Forelimb muscle (tissue), 1 donor: ENCODE measurements at regions not wholly inside any gene's neighbourhood (a gene's known extent, or its start where the extent isn't known, plus 50 kb on each side); places are given as distances from the start of the nearest gene placed in this dataset.

Experiments
- DNase-seq: peaks from one replicate; pipeline ENCODE4 v3.0.0-alpha.2; 2013; ENCODE audit warnings: low read depth

- DNase-seq: no peak
Measured at GRCh38 chr1:212189352-212189738, 95.9 kb upstream of the PPP2R5A start.

- DNase-seq: no peak
Measured at GRCh38 chr1:212190169-212190568, 95.0 kb upstream of the PPP2R5A start.

GRCh38 chr1:212192261-212192998 lies 92.8 kb upstream of the PPP2R5A start:
- no peak for DNase-seq

DNA sequence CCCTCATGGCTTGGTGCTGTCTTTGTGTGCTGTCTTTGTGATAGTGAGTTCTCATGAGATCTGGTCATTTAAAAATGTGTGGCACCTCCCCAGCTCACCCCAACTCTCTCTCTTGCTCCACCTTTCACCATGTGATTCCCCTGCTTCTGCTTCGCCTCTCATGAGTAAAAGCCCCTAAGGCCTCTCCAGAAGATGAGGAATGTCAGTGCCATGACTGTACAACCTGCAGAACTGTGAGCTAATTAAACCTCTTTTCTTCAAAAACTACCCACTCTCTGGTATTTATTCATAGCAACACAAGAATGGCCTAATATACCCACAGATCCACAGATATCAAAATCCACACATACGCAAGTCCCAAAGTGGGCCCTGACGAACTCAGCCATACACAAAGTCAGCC lies 88.9 kb upstream of the PPP2R5A start:
- DNase-seq: no peak

DNA sequence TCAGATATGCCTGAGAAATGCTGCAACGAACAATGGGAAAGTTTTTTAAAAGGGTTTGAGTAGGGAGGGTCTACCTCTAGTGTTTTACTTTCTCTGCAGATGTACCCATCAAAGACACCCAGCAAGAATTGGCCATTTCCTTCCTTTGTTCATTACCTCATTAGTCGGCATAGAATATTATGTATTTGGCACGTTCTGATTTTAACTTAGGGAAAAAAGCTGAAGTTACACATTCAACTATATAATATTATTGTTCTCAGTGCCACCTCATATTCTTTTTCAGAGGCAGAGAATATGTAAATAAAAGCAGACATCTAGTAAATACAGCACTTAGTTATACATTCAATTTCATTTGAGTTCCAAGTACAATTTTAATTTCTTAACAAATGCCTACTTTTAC lies 83.7 kb upstream of the PPP2R5A start:
- no peak for DNase-seq

DNA sequence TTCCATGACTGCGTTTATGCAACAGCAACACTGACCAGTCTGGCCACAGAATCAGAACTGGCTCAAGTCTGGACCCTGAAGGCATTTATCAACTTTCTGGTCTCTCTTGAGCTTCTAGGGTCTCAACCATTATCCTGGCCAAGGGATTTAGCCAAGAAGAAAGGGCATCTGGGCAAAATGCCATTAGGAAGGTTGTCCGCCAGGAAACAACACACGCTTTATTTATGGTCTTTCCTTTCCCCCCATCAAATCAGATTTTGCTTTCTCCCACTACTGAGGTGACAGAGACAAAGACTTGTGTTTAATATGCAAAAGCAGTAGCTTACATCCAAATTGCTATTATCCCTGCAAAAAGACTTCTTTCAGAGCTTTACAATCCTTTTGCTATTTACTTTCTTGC lies 81.6 kb upstream of the PPP2R5A start:
- no peak for DNase-seq

GRCh38 chr1:212205006-212205405 lies 80.2 kb upstream of the PPP2R5A start:
- no peak for DNase-seq

DNA sequence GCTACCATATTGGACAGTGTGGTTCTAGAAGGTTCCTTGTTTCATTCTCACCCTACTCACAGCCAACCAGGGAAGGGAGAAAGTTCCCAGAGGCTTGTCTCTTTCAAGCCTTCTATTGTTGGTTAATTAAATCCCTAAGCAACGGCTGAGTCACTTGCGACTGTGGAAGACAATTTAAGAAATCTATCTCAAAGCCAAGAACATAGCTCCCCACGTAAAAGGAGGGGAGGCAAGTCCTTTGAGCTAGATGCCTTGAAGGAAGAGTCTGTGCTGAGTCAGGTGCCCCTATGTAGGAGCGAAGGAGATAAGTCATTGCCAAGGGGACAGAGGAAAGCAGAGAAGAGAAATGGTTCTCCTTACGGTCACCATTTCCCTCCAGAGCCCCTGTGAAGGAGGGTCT lies 79.4 kb upstream of the PPP2R5A start:
- DNase-seq: no peak

DNA sequence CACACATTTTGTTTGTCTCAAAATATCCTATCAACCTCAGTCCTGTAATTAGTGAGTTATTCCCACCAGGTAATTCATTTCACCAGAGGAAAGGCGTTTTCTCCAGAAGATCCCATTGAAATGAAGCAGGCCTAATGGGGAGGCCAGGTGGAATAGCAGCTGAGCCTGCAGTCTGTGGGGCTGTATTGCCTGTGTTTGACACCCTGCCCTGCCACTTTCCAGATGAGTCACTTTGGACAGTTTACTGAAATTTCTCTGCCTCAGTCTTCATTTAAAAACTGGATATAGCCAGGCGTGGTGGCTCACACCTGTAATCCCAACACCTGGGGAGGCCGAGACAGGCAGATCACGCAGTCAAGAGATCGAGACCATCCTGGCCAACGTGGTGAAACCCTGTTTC lies 78.1 kb upstream of the PPP2R5A start:
- no peak for DNase-seq

- DNase-seq: no peak
Measured at GRCh38 chr1:212207822-212208520, 77.2 kb upstream of the PPP2R5A start.

DNA sequence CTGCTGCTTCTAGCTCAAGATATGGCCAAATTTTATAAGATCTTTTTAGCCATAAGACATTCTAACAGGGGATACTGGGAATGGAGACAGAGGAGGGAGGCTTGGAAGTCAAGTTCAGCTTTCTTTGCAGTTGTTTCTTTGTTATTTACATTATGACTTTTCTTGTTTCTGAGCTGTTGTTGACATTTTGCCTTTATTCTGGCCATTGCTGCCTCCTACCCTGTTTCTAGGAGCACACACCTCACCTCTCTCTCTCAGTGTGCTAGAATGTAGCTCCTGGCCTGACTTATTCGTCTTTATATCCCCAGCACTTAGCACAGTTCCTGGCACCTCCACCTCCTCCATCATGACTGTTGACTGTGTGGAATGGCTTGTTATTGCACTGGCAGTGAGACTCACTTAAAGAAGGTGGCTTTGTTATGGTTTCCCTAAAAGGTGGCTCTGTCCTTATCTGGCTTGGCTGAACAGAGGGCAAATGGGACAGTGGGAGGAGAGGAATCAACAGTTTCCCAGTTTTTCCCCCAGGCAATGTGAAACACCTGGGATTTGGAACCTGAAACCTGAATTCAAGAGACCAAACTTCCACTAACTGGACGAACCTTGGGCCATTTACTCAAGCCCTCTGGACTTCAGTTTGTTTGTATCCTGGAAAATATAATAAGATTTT lies 76.1 kb upstream of the PPP2R5A start:
- DNase-seq: no peak

DNA sequence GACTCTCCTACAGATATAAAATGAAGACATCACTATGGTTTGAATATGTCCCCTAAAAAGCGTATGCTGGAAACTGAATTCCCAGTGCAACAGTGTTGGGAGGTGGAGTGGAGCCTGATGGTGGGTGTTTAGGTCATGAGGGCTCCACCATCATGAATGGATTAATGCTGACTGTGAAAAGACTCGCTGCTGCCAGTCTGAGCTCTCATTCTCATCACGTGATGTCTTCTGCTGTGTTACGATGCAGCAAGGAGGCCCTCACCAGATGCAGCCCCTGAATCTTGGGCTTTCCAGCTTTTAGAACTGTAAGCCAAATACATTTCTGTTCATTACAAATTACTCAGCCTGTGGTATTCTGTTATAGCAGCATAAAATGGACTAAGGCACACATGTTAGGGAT lies 73.8 kb upstream of the PPP2R5A start:
- DNase-seq: no peak

DNA sequence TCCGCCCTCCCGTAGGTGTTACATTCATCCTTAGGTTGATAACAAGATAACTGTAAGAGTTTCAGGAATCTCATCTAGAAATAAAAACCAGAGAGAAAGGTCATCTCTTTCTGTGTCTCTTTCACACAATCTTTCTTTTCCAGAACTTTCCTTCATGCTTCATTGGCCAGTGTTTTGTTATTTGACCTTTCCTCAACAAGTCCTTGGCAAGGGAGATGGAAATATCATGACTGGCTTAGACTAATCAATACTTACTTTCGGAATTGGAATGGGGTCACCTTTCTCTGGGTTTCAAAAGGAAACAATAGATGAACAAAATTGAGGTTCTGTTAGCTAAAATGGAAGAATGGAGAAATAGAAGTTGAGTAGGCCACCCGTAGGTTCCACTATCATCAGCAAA lies 72.9 kb upstream of the PPP2R5A start:
- DNase-seq: no peak

- DNase-seq: no peak
Measured at GRCh38 chr1:212212906-212213305, 72.3 kb upstream of the PPP2R5A start.

- no peak for DNase-seq
Measured at GRCh38 chr1:212213784-212214183, 71.4 kb upstream of the PPP2R5A start.

DNA sequence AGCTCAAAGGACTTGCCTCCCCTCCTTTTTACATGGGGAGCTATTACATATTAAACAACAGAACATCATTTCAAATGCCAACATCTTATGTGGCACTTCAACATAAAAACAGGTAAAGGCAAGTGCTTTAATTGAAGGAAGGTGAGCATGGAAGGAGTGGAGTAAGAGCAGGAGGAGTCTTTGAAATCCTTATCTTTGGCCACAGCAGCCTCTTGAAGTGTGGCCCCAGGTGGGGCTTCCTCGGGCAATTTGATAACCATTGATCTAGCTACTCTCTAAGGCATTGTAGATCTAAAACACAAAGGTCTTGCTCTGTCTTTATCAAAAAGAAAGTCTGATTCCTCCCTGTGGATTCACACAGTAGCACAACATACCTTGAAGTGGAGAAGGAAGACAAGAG lies 70.9 kb upstream of the PPP2R5A start:
- DNase-seq: no peak

- DNase-seq: no peak
Measured at GRCh38 chr1:212215910-212216309, 69.3 kb upstream of the PPP2R5A start.

DNA sequence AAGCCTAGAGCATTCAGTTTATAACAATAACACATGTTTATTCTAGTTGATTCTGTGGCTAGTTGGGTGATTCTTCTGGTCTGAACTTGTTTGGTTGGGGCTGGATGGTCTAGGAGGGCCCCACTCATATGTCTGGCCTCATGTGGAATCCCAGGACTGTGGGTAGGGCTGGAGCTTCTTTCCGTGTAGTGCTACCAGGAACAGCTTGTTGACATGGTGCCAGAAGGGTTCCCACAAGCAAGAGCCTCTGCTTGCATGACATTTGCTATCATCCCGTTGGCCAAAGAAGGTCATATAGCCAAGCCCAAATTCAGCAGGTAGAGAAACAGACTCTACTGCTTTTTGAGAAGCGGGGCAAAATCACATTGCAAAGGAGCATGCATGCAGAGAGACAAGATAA lies 67.6 kb upstream of the PPP2R5A start:
- DNase-seq: no peak

GRCh38 chr1:212218065-212218464 lies 67.1 kb upstream of the PPP2R5A start:
- DNase-seq: no peak

DNA sequence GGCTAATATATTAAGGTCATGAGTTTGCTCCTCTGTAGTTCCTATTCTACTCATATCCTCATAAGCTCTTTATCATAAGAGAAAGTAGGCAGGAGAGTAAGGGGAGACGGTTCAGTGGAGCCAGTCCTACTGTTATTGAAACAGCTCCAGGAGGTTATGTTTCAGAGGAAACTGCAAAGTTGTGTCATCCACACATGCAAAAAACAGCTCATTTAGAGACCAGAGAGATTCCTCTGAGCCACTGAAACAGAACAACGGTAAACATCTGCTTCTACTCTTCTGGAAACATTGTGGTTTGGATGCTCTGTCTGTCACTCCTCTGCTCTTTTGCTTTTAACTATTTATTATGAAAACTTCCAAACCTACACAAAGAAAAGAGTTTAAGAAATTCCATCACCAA lies 66.3 kb upstream of the PPP2R5A start:
- DNase-seq: no peak

DNA sequence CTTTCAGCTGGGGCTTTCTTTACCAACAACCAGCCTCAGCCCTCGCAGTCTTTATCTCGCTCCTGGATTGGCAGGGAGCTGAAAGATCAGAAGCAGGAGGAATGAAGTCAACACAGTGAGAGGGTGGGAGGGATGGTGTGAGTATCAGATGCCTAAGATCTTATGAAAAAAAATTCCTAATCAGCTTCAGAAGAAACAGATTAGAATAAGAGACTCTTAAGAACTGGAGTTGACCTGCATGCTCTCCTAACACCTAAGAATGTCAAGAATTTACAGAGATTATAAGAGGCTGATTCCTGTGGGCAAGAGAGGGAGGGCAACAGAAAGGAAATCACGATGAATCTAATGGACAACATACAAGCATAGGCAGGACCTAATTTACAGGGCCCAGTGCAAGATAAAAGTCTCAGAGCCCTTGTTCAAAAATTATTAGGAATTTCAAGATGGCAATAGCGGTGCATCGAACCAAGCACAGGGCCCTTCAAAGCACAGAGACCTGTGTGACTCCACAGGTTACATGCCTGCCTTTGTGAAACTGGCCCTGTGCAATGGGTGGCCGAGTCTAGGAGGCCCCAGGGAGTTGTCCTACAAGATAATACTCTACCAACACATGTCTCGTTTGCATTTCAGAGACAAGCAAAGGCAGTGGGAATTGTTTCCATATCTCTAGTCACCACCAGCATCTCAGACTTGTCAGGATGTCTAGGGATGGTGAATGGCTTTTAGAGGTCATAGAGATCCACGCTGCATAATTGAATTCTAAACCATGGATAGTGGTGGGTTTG lies 65.3 kb upstream of the PPP2R5A start:
- no peak for DNase-seq

GRCh38 chr1:212221801-212222200 lies 63.4 kb upstream of the PPP2R5A start:
- no peak for DNase-seq
